K562 (cell line): ENCODE measurements at regions not wholly inside any gene's neighbourhood (a gene's known extent, or its start where the extent isn't known, plus 50 kb on each side); places are given as distances from the start of the nearest gene placed in this dataset.

Source experiments
- ATAC-seq: fragments of 200-7000 bp; cut with Tn5 transposase; 3 replicates; pipeline ENCODE4 v1.9.1; 2020; ENCODE audit warnings: moderate library complexity
- BruUV-seq: library from RNA; stranded (reverse); fragments of 400-500 nt; replicated peaks from 2 replicates; lab custom pipeline; 2021; lab: Mats Ljungman, UMichigan
- CTCF ChIA-PET: fragments of 300-600 bp; formaldehyde crosslinking; extraction: SDS; loops from one replicate; lab custom pipeline; 2021; ENCODE audit warnings: low intra/inter-chr PET ratio; lab: Yijun Ruan, JAX
- POLR2A ChIA-PET: fragments of 300-600, 350-650 bp; sonication (Branson Sonifier 250); formaldehyde crosslinking; extraction: SDS; loops from one replicate; lab custom pipeline; 2021; ENCODE audit warnings: antibody characterized with exemption, inconsistent platforms; lab: Yijun Ruan, JAX
- DNase-seq, 4 experiments: peaks; one replicate each; pipeline versions ENCODE4 v3.0.0 to v3.0.0-alpha.2; 2011 to 2018; ENCODE audit warnings: low spot score in 3 of 4, mixed read lengths in 3 of 4; ENCODE audit errors: extremely low read depth in 1 of 4
- FAIRE-seq: peaks from 2 replicates; lab custom pipeline; 2011; peaks lifted over from hg19 to GRCh38; lab: Jason Lieb, UNC
- H2AFZ ChIP-seq: 2 replicates; pipeline ENCODE4 v1.6.0; 2011; ENCODE audit warnings: low read depth, low read length, control low read depth, inconsistent platforms
- H3K27ac ChIP-seq: fragments of 200-600 bp; 3 replicates; pipeline ENCODE4 v1.8.0; 2011; ENCODE audit warnings: low read depth, mild to moderate bottlenecking, control low read depth, inconsistent platforms, low read length, moderate library complexity, mixed read lengths; ENCODE audit errors: extremely low read depth
- H3K27me3 ChIP-seq, 2 experiments: fragments of 300-600 bp in 1 of 2; 2 replicates in 1 of 2; 3 replicates in 1 of 2; pipeline versions ENCODE4 v1.6.0 to v1.8.0; 2011; ENCODE audit warnings: inconsistent platforms in 2 of 2, low read length in 2 of 2, mild to moderate bottlenecking in 1 of 2, mixed read lengths in 1 of 2, moderate library complexity in 1 of 2; ENCODE audit not compliant: control insufficient read depth in 2 of 2, insufficient read depth in 2 of 2
- H3K36me3 ChIP-seq: fragments of 300-600 bp; 3 replicates; pipeline ENCODE4 v1.8.0; 2011; ENCODE audit warnings: mild to moderate bottlenecking, low read length, inconsistent platforms; ENCODE audit not compliant: control insufficient read depth, insufficient read depth
- H3K4me1 ChIP-seq, 2 experiments: fragments of 200-600 bp in 1 of 2; replicated peaks in 1 of 2; 2 replicates in 1 of 2; 3 replicates in 1 of 2; pipeline versions ENCODE4 v1.5.1 to v1.8.0; 2011; ENCODE audit warnings: inconsistent platforms in 2 of 2, low read length in 2 of 2, mild to moderate bottlenecking in 1 of 2, mixed read lengths in 1 of 2, moderate library complexity in 1 of 2; ENCODE audit not compliant: control insufficient read depth in 2 of 2, insufficient read depth in 2 of 2
- H3K4me2 ChIP-seq: 2 replicates; pipeline ENCODE4 v1.6.1; 2011; ENCODE audit warnings: low read length, control low read depth, inconsistent platforms, mixed read lengths; ENCODE audit not compliant: insufficient read depth
- H3K4me3 ChIP-seq: fragments of 200-600 bp; sonication (generic), shearing (Covaris generic); 2 replicates; pipeline ENCODE4 v1.5.1; 2016; ENCODE audit warnings: control low read depth, inconsistent platforms
- H3K79me2 ChIP-seq: fragments of 200-600 bp; 3 replicates; pipeline ENCODE4 v1.8.0; 2011; ENCODE audit warnings: low read length, inconsistent platforms; ENCODE audit not compliant: control insufficient read depth, insufficient read depth
- H3K9ac ChIP-seq, 2 experiments: 2 replicates each; pipeline versions ENCODE4 v1.6.0 to v1.6.1; 2011; ENCODE audit warnings: low read depth in 2 of 2, low read length in 2 of 2, control low read depth in 1 of 2, inconsistent platforms in 1 of 2, mild to moderate bottlenecking in 1 of 2, mixed read lengths in 1 of 2; ENCODE audit not compliant: insufficient read depth in 1 of 2
- H3K9me1 ChIP-seq: one replicate; pipeline ENCODE4 v1.6.0; 2011; ENCODE audit warnings: inconsistent platforms, mild to moderate bottlenecking, low read length, moderate library complexity; ENCODE audit not compliant: control insufficient read depth, insufficient read depth
- H3K9me3 ChIP-seq: replicated peaks from 2 replicates; pipeline ENCODE4 v1.5.1; 2011; ENCODE audit warnings: low read depth, low read length, inconsistent platforms; ENCODE audit not compliant: control insufficient read depth, insufficient read depth
- H4K20me1 ChIP-seq: replicated peaks from 2 replicates; pipeline ENCODE4 v1.6.1; 2011; ENCODE audit warnings: low read length, inconsistent platforms, mixed read lengths; ENCODE audit not compliant: control insufficient read depth, insufficient read depth
- BACH1 ChIP-seq: fragments of 200-800 bp; sonication (Bioruptor generic); IDR thresholded peaks from 2 replicates; pipeline ENCODE4 v1.6.1; 2016; ENCODE audit warnings: missing genetic modification characterization, missing compliant biosample characterization
- FOXJ2 ChIP-seq: fragments of 200-800 bp; sonication (Bioruptor generic); IDR thresholded peaks from 2 replicates; pipeline ENCODE4 v1.6.1; 2016; ENCODE audit warnings: missing genetic modification characterization, missing compliant biosample characterization
- PHB ChIP-seq: fragments of 250-450 bp; sonication (Bioruptor Pico); IDR thresholded peaks from 2 replicates; pipeline ENCODE4 v1.5.0; 2021
- POLR3G ChIP-seq: IDR thresholded peaks from 2 replicates; pipeline ENCODE4 v1.6.1; 2011; ENCODE audit not compliant: insufficient read length, insufficient replicate concordance; ENCODE audit errors: extremely low read depth
- SAFB ChIP-seq: fragments of 200-400 bp; formaldehyde crosslinking; IDR thresholded peaks from 2 replicates; pipeline ENCODE4 v1.6.1; 2017; ENCODE audit warnings: low read depth, low read length, borderline replicate concordance
- SMARCE1 ChIP-seq: fragments of 450-650 bp; IDR thresholded peaks from 2 replicates; pipeline ENCODE4 v1.7.1; 2016; ENCODE audit warnings: mild to moderate bottlenecking
- XRCC4 ChIP-seq: IDR thresholded peaks from one replicate; pipeline ENCODE4 v1.6.1; 2011; ENCODE audit not compliant: insufficient read depth, insufficient read length; ENCODE audit errors: extremely low read depth
- YY1 ChIP-seq, 3 experiments: IDR thresholded peaks; 2 replicates each; pipeline ENCODE4 v1.6.1; 2011; ENCODE audit warnings: low read length in 2 of 3, mild to moderate bottlenecking in 2 of 3, moderate library complexity in 2 of 3, borderline replicate concordance in 1 of 3, control low read depth in 1 of 3, low read depth in 1 of 3; ENCODE audit not compliant: insufficient read depth in 3 of 3, insufficient replicate concordance in 2 of 3, control insufficient read depth in 1 of 3, insufficient read length in 1 of 3; ENCODE audit errors: extremely low read depth in 1 of 3
- ZNF695 ChIP-seq: fragments of 450-650 bp; formaldehyde crosslinking; IDR thresholded peaks from 2 replicates; pipeline ENCODE4 v1.4.0; 2020; ENCODE audit warnings: mild to moderate bottlenecking, moderate library complexity
- WGBS: fragments of 100-300 bp; shearing (Covaris generic); methylation state at CpG from one replicate; pipeline ENCODE4 v1.1.6; 2016; ENCODE audit warnings: low coverage, mixed read lengths; ENCODE audit not compliant: insufficient coverage; ENCODE audit errors: missing lambda C conversion rate; 5-methylcytosine and 5-hydroxymethylcytosine counted together
- in situ Hi-C: fragments of 300-500 bp; cut with MboI; formaldehyde crosslinking; loops from 4 replicates; pipeline ENCODE4 v1.15.0; 2018; ENCODE audit warnings: inconsistent platforms, mixed read lengths
- intact Hi-C: fragments of 100-400 bp; cut with micrococcal nuclease; formaldehyde crosslinking; loops from 2 replicates; pipeline ENCODE4 v1.14.2; 2022

GRCh38 chr12:88781909-88782308, 201.6 kb upstream of the KITLG start (continued):
- no peak for TF ChIP-seq POLR3G

DNA sequence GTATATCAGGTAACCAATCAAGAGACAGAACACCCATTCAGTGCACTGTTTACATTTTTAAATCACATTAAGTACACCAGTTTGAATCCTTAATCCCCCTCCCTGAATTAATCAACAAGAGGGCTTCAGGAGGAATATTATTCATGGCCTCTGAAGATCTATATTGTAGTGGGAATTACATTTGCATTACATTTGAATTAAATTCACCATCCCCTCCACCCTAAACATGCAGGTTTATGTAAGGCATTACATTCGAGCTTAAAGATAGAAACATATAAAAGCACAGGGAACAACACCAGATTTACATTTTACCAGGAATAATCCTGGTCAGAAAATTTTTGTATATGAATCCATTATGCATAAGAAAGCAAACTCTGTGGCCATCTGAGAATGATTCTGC, 197.8 kb upstream of the KITLG start:
- H3K4me2 ChIP-seq = no peak overlapping the region
- H2AFZ ChIP-seq = no peak overlapping the region
- WGBS = 0% methylated on average over 1 of the region's 1 CpG
- no peak for FAIRE-seq
- no peaks in the 10 kb centered on the region for H3K4me1 ChIP-seq
- no peaks in the 10 kb centered on the region for H3K36me3 ChIP-seq
- intact Hi-C loops = no loop called here
- no peak for ATAC-seq
- no TSS peak for BruUV-seq
- no peaks in the 10 kb centered on the region for H3K79me2 ChIP-seq
- no peak for DNase-seq
- CTCF ChIA-PET = no interaction called here
- no peaks in the 10 kb centered on the region for H3K27me3 ChIP-seq
- no peak overlapping the region for H3K9ac ChIP-seq
- H3K27ac ChIP-seq = no peak overlapping the region
- H3K9me1 ChIP-seq = no peaks in the 10 kb centered on the region
- POLR2A ChIA-PET = no interaction called here
- TF ChIP-seq SAFB = no peak
- TF ChIP-seq YY1 (IDR thresholded peaks at IDR 0.05; ENCODE audit: borderline replicate concordance in 1 of 3, control insufficient read depth in 1 of 3, extremely low read depth in 1 of 3, insufficient read depth in 3 of 3, insufficient read length in 1 of 3, insufficient replicate concordance in 2 of 3, low read depth in 1 of 3, low read length in 2 of 3) = no peak
- TF ChIP-seq PHB (CRISPR knock-in tag) = no peak
- TF ChIP-seq ZNF695 (CRISPR knock-in tag) = no peak
- TF ChIP-seq XRCC4 = no peak
- TF ChIP-seq FOXJ2 (tag) = no peak
- TF ChIP-seq SMARCE1 = no peak
- TF ChIP-seq BACH1 (tag) = no peak
- H3K4me3 ChIP-seq = no peak overlapping the region
- no peaks in the 10 kb centered on the region for H4K20me1 ChIP-seq
- in situ Hi-C loops = no loop called here
- no peaks in the 10 kb centered on the region; the same call in 1 of the 2 replicates for H3K9me3 ChIP-seq
